ENCODE measurements at regions not wholly inside any gene's neighbourhood (a gene's known extent, or its start where the extent isn't known, plus 50 kb on each side); places are given as distances from the start of the nearest gene placed in this dataset.

- no peak for DNase-seq
Measured at GRCh38 chr21:41671859-41672542, 94.9 kb downstream of the RIPK4 start.

GRCh38 chr21:41671212-41671762 is 95.6 kb downstream of the RIPK4 start:
- DNase-seq = no peak

- DNase-seq = no peak
Measured at GRCh38 chr21:41670056-41670805, 96.6 kb downstream of the RIPK4 start.

GRCh38 chr21:41669533-41669830 is 97.4 kb downstream of the RIPK4 start:
- DNase-seq = no peak

GRCh38 chr21:41668686-41669532 is 97.9 kb downstream of the RIPK4 start:
- DNase-seq = no peak

GRCh38 chr21:41668051-41668541 is 98.8 kb downstream of the RIPK4 start:
- no peak for DNase-seq

- no peak for DNase-seq
Measured at GRCh38 chr21:41667136-41667535, 99.7 kb downstream of the RIPK4 start.

- no peak for DNase-seq
Measured at GRCh38 chr21:41666641-41667081, 100.2 kb downstream of the RIPK4 start.

- DNase-seq = no peak
Measured at GRCh38 chr21:41665766-41666595, 100.9 kb downstream of the RIPK4 start.

GRCh38 chr21:41664881-41665765 is 101.7 kb downstream of the RIPK4 start:
- DNase-seq = no peak

GRCh38 chr21:41663805-41664788 is 102.8 kb downstream of the RIPK4 start:
- DNase-seq = no peak

GRCh38 chr21:41662761-41663160 is 104.1 kb downstream of the RIPK4 start:
- no peak for DNase-seq

GRCh38 chr21:41662161-41662560 is 104.7 kb downstream of the RIPK4 start:
- DNase-seq = no peak

- DNase-seq = no peak
Measured at GRCh38 chr21:41660748-41661147, 106.1 kb downstream of the RIPK4 start.

- no peak for DNase-seq
Measured at GRCh38 chr21:41659791-41660560, 106.9 kb downstream of the RIPK4 start.

- no peak for DNase-seq
Measured at GRCh38 chr21:41656946-41657525, 109.8 kb downstream of the RIPK4 start.

GRCh38 chr21:41655259-41655658 is 111.6 kb downstream of the RIPK4 start:
- DNase-seq = no peak
